Activated CD4-positive, alpha-beta T cell treated with anti-CD3 and anti-CD28 coated beads, Interleukin-2, amount 50 U/mL, for 48 hours (primary cell): ENCODE measurements at regions not wholly inside any gene's neighbourhood (a gene's known extent, or its start where the extent isn't known, plus 50 kb on each side); places are given as distances from the start of the nearest gene placed in this dataset.

Experiments used
- DNase-seq, 2 experiments: peaks; one replicate each; pipeline ENCODE4 v3.0.0-alpha.2; 2020

- no peak for DNase-seq
Observed at GRCh38 chr21:20302084-20302483, 696.1 kb upstream of the NCAM2 start.

- DNase-seq, result no peak
Observed at GRCh38 chr21:20306836-20307235, 691.4 kb upstream of the NCAM2 start.

- no peak for DNase-seq
Observed at GRCh38 chr21:20308586-20309315, 689.5 kb upstream of the NCAM2 start.

- no peak for DNase-seq
Observed at GRCh38 chr21:20311234-20311787, 686.9 kb upstream of the NCAM2 start.

GRCh38 chr21:20313013-20313412 lies 685.2 kb upstream of the NCAM2 start:
- DNase-seq, result no peak

- no peak for DNase-seq
Observed at GRCh38 chr21:20315042-20315441, 683.2 kb upstream of the NCAM2 start.

GRCh38 chr21:20329636-20330035 lies 668.6 kb upstream of the NCAM2 start:
- no peak for DNase-seq

- no peak for DNase-seq
Observed at GRCh38 chr21:20330652-20331051, 667.6 kb upstream of the NCAM2 start.

GRCh38 chr21:20334585-20334984 lies 663.6 kb upstream of the NCAM2 start:
- DNase-seq, result no peak

- no peak for DNase-seq
Observed at GRCh38 chr21:20341431-20341830, 656.8 kb upstream of the NCAM2 start.

- no peak for DNase-seq
Observed at GRCh38 chr21:20343186-20343585, 655.0 kb upstream of the NCAM2 start.

- DNase-seq, result no peak
Observed at GRCh38 chr21:20351138-20351537, 647.1 kb upstream of the NCAM2 start.

GRCh38 chr21:20353351-20353750 lies 644.9 kb upstream of the NCAM2 start:
- no peak for DNase-seq

GRCh38 chr21:20373031-20373430 lies 625.2 kb upstream of the NCAM2 start:
- DNase-seq, result no peak

- DNase-seq, result no peak
Observed at GRCh38 chr21:20377250-20377649, 621.0 kb upstream of the NCAM2 start.

GRCh38 chr21:20388400-20388799 lies 609.8 kb upstream of the NCAM2 start:
- no peak for DNase-seq

GRCh38 chr21:20396798-20397197 lies 601.4 kb upstream of the NCAM2 start:
- DNase-seq, result no peak

- DNase-seq, result no peak
Observed at GRCh38 chr21:20404915-20405314, 593.3 kb upstream of the NCAM2 start.

- no peak for DNase-seq
Observed at GRCh38 chr21:20418353-20418752, 579.9 kb upstream of the NCAM2 start.

- no peak for DNase-seq
Observed at GRCh38 chr21:20419772-20420171, 578.4 kb upstream of the NCAM2 start.

GRCh38 chr21:20424943-20425342 lies 573.3 kb upstream of the NCAM2 start:
- DNase-seq, result no peak

- no peak for DNase-seq
Observed at GRCh38 chr21:20425856-20426255, 572.4 kb upstream of the NCAM2 start.

GRCh38 chr21:20440338-20440737 lies 557.9 kb upstream of the NCAM2 start:
- DNase-seq, result no peak

GRCh38 chr21:20443558-20444155 lies 554.6 kb upstream of the NCAM2 start:
- no peak for DNase-seq

GRCh38 chr21:20445971-20446370 lies 552.2 kb upstream of the NCAM2 start:
- no peak for DNase-seq
